GM12874 (cell line): ENCODE measurements at regions not wholly inside any gene's neighbourhood (a gene's known extent, or its start where the extent isn't known, plus 50 kb on each side); places are given as distances from the start of the nearest gene placed in this dataset.

Source experiments
- CTCF ChIP-seq: IDR thresholded peaks from 2 replicates; pipeline ENCODE4 v1.5.1; 2011; ENCODE audit warnings: low read depth, mild to moderate bottlenecking, control low read depth, low read length, moderate library complexity; ENCODE audit not compliant: insufficient read depth

- TF ChIP-seq CTCF: no peak
These were observed 55.5 kb upstream of the NUDT7 start for GRCh38 chr16:77666771-77667170.

- TF ChIP-seq CTCF: no peak
These were observed 54.1 kb upstream of the NUDT7 start for GRCh38 chr16:77668201-77668600.

- no peak for TF ChIP-seq CTCF
These were observed 53.3 kb upstream of the NUDT7 start for GRCh38 chr16:77669057-77669456.
